ACC112 (cell line): ENCODE measurements at regions not wholly inside any gene's neighbourhood (a gene's known extent, or its start where the extent isn't known, plus 50 kb on each side); places are given as distances from the start of the nearest gene placed in this dataset.
"Not testable (repeated sequence)": the region's sequence is repeated elsewhere in the genome, so short reads cannot be mapped to it uniquely, and the experiment has no call there.

Source experiments
- H2AFZ ChIP-seq: fragments of 200-600 bp; sonication (generic); one replicate; pipeline ENCODE4 v1.6.0; 2017; ENCODE audit warnings: antibody characterized with exemption, low read length; ENCODE audit not compliant: unreplicated experiment
- H3K27ac ChIP-seq: fragments of 200-600 bp; sonication (generic); 2 replicates; pipeline ENCODE4 v1.5.1; 2014; ENCODE audit warnings: low read depth, mild to moderate bottlenecking, antibody characterized with exemption, low read length, moderate library complexity
- H3K27me3 ChIP-seq: fragments of 200-600 bp; sonication (generic); 2 replicates; pipeline ENCODE4 v1.6.1; 2014; ENCODE audit warnings: mild to moderate bottlenecking, antibody characterized with exemption, low read length, moderate library complexity, mixed read lengths; ENCODE audit not compliant: insufficient read depth
- H3K36me3 ChIP-seq: fragments of 200-600 bp; sonication (generic); 2 replicates; pipeline ENCODE4 v1.6.1; 2016; ENCODE audit warnings: mild to moderate bottlenecking, antibody characterized with exemption, low read length, moderate library complexity, mixed read lengths; ENCODE audit not compliant: insufficient read depth
- H3K4me1 ChIP-seq: fragments of 200-600 bp; sonication (generic); one replicate; pipeline ENCODE4 v1.6.1; 2016; ENCODE audit warnings: low read length, mixed read lengths; ENCODE audit not compliant: insufficient read depth, unreplicated experiment, control insufficient read depth
- H3K4me3 ChIP-seq: fragments of 200-600 bp; sonication (generic); 2 replicates; pipeline ENCODE4 v1.5.1; 2014; ENCODE audit warnings: mild to moderate bottlenecking, low read depth, low read length
- H3K79me2 ChIP-seq: fragments of 200-600 bp; sonication (generic); one replicate; pipeline ENCODE4 v1.6.0; 2016; ENCODE audit warnings: low read length; ENCODE audit not compliant: control insufficient read depth, unreplicated experiment, insufficient read depth

GRCh38 chr14:105745433-105746123 is 219.2 kb downstream of the TMEM121 start:
- no peaks in the 10 kb centered on the region for H3K4me1 ChIP-seq
- H3K79me2 ChIP-seq: no peaks in the 10 kb centered on the region
- H3K27ac ChIP-seq: no peak overlapping the region
- no peak overlapping the region for H2AFZ ChIP-seq
- H3K36me3 ChIP-seq: no peaks in the 10 kb centered on the region
- H3K27me3 ChIP-seq: no peaks in the 10 kb centered on the region
- H3K4me3 ChIP-seq: no peak overlapping the region

DNA sequence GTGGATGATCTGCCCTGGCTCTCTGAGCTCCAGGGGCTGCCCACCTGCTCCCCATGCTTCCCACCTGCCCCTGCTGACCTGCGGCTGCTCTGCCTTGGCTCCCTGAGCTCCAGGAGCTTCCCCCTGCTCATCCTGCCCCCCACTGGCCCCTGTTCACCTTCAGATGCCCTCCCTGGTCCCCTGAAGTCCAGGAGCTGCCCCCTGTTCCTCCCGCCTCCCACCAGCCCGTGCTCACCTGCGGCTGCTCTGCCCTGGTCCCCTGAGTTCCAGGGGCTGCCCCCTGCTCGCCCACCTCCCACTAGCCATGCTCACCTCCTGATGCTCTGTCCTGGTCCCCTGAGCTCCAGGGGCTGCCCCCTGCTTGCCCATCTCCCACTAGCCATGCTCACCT is 219.7 kb downstream of the TMEM121 start:
- Histone ChIP-seq H3K36me3 (no peaks in the 10 kb centered on the region), H3K27ac (no peak overlapping the region), H2AFZ (no peak overlapping the region), H3K4me3 (no peak overlapping the region), H3K4me1 (no peaks in the 10 kb centered on the region), H3K79me2 (no peaks in the 10 kb centered on the region), H3K27me3 (no peaks in the 10 kb centered on the region)

DNA sequence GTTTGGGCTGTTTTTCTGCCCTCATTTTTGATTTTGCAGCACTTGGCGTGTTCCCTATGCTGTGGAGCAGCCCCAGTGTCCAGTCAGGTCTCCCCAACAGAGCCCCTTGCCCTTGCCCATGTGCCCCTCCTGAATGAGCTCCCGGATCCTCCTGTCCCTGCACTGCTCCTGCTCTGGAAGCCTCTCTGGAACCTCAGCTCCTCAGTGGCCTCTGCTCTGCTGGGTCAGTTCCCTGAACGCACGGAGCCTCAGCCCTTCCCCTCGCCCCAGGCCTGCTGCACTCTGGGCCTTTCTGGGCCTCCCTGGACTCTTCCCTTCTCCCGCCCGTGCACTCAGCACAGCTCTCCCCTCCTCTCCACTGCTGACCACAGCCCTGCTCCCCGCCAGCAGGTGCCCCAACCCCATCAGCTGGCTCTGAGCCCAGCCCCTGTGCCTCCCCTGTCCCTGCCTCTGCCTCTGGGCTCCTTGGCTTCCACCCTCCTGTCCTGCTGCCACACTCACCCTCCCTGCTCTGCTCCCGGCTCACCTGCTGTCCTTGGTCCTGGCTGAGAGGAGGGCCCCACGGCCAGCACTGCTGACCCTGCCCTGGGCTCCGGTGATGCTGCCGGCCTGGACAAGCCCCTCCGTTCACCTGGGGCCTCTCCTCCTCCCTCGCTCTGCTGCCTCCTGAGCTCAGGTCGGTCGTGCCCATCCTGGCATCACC is 220.6 kb downstream of the TMEM121 start:
- not testable (repeated sequence) for H2AFZ ChIP-seq, H3K27ac ChIP-seq, H3K4me3 ChIP-seq

DNA sequence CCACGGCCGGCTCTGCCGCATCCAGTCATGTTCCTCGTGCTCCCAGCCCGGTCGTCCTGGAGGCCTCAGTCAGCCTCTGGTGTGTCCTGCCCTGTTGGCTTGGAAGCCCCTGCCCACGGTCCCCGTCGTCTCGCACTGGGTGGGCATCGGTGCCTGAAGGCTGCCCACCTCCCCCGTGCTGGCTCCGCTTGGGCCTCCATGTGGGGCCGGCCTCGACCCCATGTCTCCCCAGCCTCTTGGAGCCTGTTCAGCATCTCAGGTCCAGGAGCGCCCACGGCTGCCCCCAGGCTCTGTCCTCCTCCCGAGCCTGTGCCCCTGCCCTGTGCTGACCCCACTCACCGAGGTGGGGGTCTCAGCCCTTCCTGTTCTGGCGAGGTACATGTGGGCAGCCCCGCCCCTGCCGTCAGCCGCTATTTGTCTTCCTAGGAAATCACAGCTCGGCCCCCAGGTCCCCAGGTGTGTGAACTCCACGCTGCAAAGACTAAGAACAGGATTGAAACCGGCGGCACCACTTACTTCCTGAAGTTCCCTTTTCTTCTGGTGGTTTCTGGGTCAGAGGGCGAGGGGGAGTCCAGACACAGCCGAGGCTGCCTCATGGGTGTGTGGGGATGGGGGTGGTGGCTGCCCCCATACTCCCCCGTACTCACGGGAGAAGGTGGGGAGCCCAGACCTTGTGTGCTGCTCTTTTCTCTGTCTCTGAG is 221.3 kb downstream of the TMEM121 start:
- not testable (repeated sequence) for H3K4me3 ChIP-seq, H2AFZ ChIP-seq, H3K4me1 ChIP-seq, H3K27me3 ChIP-seq, H3K79me2 ChIP-seq, H3K36me3 ChIP-seq, H3K27ac ChIP-seq

More for the DNA sequence above, 220.6 kb downstream of the TMEM121 start:
- not testable (repeated sequence) for H3K36me3 ChIP-seq, H3K79me2 ChIP-seq, H3K27me3 ChIP-seq, H3K4me1 ChIP-seq

GRCh38 chr14:105748204-105748578 is 221.8 kb downstream of the TMEM121 start:
- Histone ChIP-seq H2AFZ (no peak overlapping the region), H3K4me3 (no peak overlapping the region), H3K27ac (no peak overlapping the region), H3K79me2 (no peaks in the 10 kb centered on the region), H3K36me3 (no peaks in the 10 kb centered on the region), H3K27me3 (no peaks in the 10 kb centered on the region), H3K4me1 (no peaks in the 10 kb centered on the region)

- H3K4me3 ChIP-seq, H3K36me3 ChIP-seq, H3K27me3 ChIP-seq, H3K4me1 ChIP-seq, H3K27ac ChIP-seq, H3K79me2 ChIP-seq, H2AFZ ChIP-seq: not testable (repeated sequence)
Measured at GRCh38 chr14:105748710-105749109, 222.3 kb downstream of the TMEM121 start.

GRCh38 chr14:105749870-105750541 is 223.6 kb downstream of the TMEM121 start:
- H3K27me3 ChIP-seq, H3K27ac ChIP-seq, H3K4me1 ChIP-seq, H3K4me3 ChIP-seq, H3K36me3 ChIP-seq, H2AFZ ChIP-seq, H3K79me2 ChIP-seq: not testable (repeated sequence)

GRCh38 chr14:105751291-105751751 is 224.9 kb downstream of the TMEM121 start:
- not testable (repeated sequence) for H3K27me3 ChIP-seq, H3K4me1 ChIP-seq, H3K36me3 ChIP-seq, H3K79me2 ChIP-seq, H3K4me3 ChIP-seq, H3K27ac ChIP-seq, H2AFZ ChIP-seq

- H3K27me3 ChIP-seq, H3K4me3 ChIP-seq, H3K79me2 ChIP-seq, H3K36me3 ChIP-seq, H2AFZ ChIP-seq, H3K4me1 ChIP-seq, H3K27ac ChIP-seq: not testable (repeated sequence)
Measured at GRCh38 chr14:105752420-105752819, 226.0 kb downstream of the TMEM121 start.

DNA sequence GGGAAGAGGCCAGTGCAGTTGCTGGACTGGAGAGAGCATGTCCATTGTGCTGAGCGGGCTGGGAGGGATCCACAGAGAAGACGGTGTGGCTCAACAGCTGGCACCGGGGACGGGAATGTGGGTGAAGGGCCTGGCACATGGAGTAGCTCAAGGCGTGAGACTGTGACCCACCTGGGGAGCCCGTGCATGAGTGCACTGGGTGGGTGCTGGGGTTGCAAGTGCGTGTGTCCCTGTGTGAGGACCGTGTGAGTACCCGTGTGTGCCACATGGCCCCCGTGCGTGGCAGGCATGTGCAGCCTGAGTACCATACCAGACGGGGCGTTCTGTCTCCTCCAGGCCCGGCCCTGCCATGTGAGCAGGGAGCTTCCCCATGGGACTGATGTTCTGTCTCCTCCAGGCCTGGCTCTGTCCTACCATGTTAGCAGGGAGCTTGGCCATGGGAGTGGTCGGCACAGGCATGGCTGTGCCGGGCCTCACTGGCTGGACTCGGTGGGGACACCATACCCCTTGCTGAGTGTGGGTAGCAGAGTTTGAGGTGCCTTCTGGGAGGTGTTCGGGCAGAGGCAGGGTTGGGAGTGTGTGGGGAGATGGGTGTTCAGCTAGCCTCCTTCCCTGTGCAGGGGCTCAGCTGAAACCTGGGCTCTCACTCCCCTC is 234.4 kb downstream of the TMEM121 start:
- H3K4me3 ChIP-seq: no peak overlapping the region
- H2AFZ ChIP-seq: no peak overlapping the region
- H3K27ac ChIP-seq: no peak overlapping the region
- H3K27me3 ChIP-seq: no peaks in the 10 kb centered on the region
- H3K4me1 ChIP-seq: no peaks in the 10 kb centered on the region
- H3K79me2 ChIP-seq: no peaks in the 10 kb centered on the region
- no peaks in the 10 kb centered on the region for H3K36me3 ChIP-seq
